C4-2B (cell line): ENCODE measurements at regions not wholly inside any gene's neighbourhood (a gene's known extent, or its start where the extent isn't known, plus 50 kb on each side); places are given as distances from the start of the nearest gene placed in this dataset.

Experiments used
- H3K27ac ChIP-seq: fragments of 450-650 bp; 2 replicates; pipeline ENCODE4 v1.5.1; 2017
- ZFX ChIP-seq: fragments of 450-650 bp; IDR thresholded peaks from 2 replicates; pipeline ENCODE4 v1.6.1; 2017
- TF ChIP-seq, protein P1 (sequence below): fragments of 450-650 bp; conservative IDR thresholded peaks from 2 replicates; pipeline ENCODE4 v1.5.1; 2017; ENCODE audit warnings: mild to moderate bottlenecking

DNA sequence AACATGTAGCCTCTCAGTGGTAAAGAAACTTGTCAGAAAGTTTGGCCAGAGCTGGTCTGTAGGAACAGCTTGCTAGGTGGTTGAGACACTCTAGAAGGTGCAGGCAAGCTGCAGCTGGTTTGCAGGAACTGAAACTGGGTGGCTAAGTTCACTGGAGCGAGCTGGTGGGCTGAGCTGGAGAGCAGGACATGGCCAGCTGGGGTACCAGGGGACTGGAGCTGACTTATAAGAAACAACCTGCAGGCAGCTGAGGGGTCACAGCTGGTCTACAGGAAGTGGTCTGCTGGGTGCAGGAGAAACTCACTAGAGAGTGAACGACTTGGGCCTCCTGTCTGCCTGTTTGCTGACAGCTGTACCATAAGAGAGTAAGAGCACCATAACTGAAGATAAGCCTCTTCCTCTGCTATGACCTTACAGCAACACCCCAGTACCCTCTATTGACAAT lies 157.1 kb upstream of the LNX1 start:
- TF ChIP-seq, protein P1, sequence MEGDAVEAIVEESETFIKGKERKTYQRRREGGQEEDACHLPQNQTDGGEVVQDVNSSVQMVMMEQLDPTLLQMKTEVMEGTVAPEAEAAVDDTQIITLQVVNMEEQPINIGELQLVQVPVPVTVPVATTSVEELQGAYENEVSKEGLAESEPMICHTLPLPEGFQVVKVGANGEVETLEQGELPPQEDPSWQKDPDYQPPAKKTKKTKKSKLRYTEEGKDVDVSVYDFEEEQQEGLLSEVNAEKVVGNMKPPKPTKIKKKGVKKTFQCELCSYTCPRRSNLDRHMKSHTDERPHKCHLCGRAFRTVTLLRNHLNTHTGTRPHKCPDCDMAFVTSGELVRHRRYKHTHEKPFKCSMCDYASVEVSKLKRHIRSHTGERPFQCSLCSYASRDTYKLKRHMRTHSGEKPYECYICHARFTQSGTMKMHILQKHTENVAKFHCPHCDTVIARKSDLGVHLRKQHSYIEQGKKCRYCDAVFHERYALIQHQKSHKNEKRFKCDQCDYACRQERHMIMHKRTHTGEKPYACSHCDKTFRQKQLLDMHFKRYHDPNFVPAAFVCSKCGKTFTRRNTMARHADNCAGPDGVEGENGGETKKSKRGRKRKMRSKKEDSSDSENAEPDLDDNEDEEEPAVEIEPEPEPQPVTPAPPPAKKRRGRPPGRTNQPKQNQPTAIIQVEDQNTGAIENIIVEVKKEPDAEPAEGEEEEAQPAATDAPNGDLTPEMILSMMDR, result no peak
- TF ChIP-seq ZFX, result no peak

DNA sequence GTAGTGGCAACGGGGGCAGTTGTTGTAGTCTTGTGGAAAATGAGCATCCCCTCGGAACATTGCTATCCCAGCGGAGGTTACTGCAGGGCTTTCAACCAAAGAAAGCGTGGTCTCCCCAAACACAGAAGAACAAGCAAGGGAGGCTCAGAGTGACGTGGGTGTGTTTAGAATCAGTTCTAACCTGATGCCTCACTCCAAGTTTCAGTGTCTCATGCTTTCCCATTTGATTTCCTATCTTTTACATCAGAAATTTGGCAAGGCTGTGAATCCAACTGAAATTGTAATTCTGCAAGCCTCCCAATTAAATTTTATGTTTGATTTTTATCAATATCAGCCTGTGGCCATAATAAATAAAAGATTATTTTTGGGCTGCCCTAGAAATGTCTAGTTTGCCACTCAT lies 156.1 kb upstream of the LNX1 start:
- H3K27ac ChIP-seq, result no peak overlapping the region
- TF ChIP-seq, protein P1, result no peak
- no peak for TF ChIP-seq ZFX

More for the DNA sequence above, 157.1 kb upstream of the LNX1 start:
- H3K27ac ChIP-seq, result no peak overlapping the region

DNA sequence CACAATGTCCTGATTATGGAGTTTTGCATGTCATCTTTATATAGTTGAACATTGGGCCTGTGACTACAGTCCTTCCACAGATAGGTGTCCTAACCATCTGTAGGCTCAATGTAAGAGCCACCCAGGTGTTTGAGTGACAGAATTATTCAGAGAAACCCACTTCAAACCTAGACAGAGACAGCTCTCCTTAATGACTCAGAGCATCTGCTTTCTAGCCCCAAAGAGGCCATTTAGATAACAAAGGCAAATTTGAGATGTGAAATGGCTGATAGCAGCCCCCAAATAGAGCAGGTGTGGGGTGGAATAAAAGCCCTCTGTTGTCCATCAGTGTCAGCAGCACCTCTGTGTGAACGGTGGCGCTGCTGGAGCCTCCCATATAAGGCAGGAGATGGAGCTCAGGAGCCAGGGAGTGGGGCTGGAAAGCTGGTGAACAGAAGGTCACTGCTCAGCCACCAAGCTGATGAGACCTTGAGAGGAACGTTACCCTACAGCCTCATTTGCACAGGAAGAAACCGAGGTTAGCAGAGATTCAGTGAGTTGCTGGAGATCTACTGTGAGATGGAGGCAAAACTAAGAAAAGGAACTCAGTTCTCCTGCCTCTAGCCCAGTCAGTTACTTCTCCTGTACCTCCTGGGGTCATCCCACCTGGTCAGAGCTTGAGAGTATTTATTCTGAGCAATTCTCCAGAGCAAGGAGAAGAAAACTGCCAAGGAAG lies 153.3 kb upstream of the LNX1 start:
- TF ChIP-seq ZFX, result no peak
- TF ChIP-seq, protein P1, result no peak
- H3K27ac ChIP-seq, result no peak overlapping the region

DNA sequence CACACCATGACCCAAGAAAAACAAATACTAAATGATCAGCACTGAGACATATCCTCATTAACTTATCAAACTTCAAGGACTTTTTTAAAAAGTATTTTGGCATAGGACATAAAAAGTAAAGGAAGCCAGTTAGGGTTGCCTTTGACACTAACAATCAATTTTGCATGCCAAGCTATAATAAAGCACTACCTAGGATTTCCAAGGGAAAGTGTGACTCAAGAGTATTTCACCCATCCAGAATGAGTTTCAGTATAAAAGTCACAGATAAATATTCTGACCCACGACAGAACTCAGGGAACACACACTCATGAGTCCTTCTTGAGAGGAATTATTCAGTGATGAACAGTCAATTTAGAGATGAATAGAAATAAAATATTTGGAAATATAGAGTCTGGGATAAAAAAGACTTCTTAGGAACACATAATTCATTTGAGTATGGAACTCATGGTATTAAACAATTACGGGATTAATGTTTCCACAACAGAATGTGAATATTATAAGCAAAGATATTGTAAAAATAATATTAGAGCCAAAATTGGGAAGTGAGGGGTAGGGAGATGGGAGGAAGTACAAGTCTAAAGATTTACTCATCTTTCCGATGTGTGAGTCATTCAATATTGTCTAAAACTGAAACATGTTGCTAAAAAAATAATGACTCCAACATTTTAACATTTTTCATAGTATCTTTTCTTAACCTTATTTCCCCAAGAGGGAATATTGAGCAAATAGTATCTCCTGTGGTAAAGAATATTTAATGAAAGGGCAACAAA lies 143.5 kb upstream of the LNX1 start:
- H3K27ac ChIP-seq, result no peak overlapping the region
- TF ChIP-seq, protein P1, result no peak
- TF ChIP-seq ZFX, result no peak

DNA sequence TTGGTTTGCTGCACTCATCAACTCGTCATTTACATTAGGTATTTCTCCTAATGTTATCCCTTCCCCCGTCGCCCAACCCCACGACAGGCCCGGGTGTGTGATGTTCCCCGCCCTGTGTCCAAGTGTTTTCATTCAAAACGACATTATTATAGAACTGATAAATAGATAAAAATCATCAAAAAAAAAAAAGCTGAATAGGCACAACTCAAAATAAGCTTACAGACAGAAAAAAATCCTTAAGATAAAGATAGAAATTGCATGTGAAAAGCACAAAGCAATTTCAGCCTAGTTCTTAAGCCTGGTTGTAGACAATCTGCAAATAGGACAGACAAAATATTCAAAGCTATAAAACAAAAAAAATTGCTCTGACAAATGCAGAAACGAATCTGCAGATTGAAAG lies 142.9 kb upstream of the LNX1 start:
- TF ChIP-seq, protein P1, result no peak
- TF ChIP-seq ZFX, result no peak
- H3K27ac ChIP-seq, result no peak overlapping the region

DNA sequence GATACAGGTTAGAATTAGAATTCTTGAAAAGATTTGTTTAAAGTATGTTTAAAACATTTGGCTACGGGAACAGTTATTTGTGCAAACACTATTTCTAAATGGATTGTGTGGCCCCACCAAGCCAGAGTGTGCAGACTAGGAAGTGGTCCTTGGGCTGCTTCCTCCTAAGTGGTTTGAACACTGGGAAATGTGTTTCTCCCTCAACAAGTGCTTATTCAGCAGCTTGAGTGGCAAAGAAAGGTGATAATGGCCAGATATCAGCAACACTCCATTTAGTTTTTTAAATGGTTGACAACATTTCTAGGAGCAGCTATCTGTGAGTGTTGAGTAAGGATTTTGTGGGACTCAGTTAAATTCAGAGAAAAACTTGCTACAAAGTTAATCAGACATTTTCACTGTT lies 141.4 kb upstream of the LNX1 start:
- TF ChIP-seq, protein P1, result no peak
- no peak for TF ChIP-seq ZFX
- no peak overlapping the region for H3K27ac ChIP-seq
